Keratinocyte (primary cell): ENCODE measurements at regions not wholly inside any gene's neighbourhood (a gene's known extent, or its start where the extent isn't known, plus 50 kb on each side); places are given as distances from the start of the nearest gene placed in this dataset.

Experiments
- DNase-seq: peaks from one replicate; pipeline ENCODE4 v3.0.0-alpha.2; 2011; ENCODE audit warnings: low read depth, missing footprints, low spot score
- FAIRE-seq: peaks from 2 replicates; lab custom pipeline; 2011; peaks lifted over from hg19 to GRCh38; lab: Jason Lieb, UNC
- H2AFZ ChIP-seq: 2 replicates; pipeline ENCODE4 v1.6.0; 2012; ENCODE audit warnings: low read length, control low read depth, inconsistent platforms; ENCODE audit not compliant: control insufficient read depth
- H3K27ac ChIP-seq: 2 replicates; pipeline ENCODE4 v1.5.1; 2011; ENCODE audit warnings: low read length; ENCODE audit not compliant: control insufficient read depth, insufficient read depth
- H3K27me3 ChIP-seq: 3 replicates; pipeline ENCODE4 v1.6.0; 2011; ENCODE audit warnings: low read length; ENCODE audit not compliant: control insufficient read depth, insufficient read depth; ENCODE audit errors: extremely low read depth
- H3K36me3 ChIP-seq, 2 experiments: 2 replicates in 1 of 2; 3 replicates in 1 of 2; pipeline ENCODE4 v1.5.1; 2011; ENCODE audit warnings: low read length in 2 of 2, mild to moderate bottlenecking in 1 of 2; ENCODE audit not compliant: control insufficient read depth in 2 of 2, insufficient read depth in 2 of 2; ENCODE audit errors: extremely low read depth in 1 of 2
- H3K4me1 ChIP-seq: 3 replicates; pipeline ENCODE4 v1.5.1; 2011; ENCODE audit warnings: low read length; ENCODE audit not compliant: control insufficient read depth, insufficient read depth; ENCODE audit errors: extremely low read depth
- H3K4me2 ChIP-seq: 3 replicates; pipeline ENCODE4 v1.6.0; 2011; ENCODE audit warnings: low read depth, low read length; ENCODE audit not compliant: control insufficient read depth, insufficient read depth; ENCODE audit errors: extremely low read depth
- H3K4me3 ChIP-seq, 3 experiments: fragments of 200-600 bp in 1 of 3; sonication (generic) in 1 of 3; 2 replicates in 2 of 3; 3 replicates in 1 of 3; pipeline ENCODE4 v1.5.1; 2011 to 2016; ENCODE audit warnings: low read length in 3 of 3, mild to moderate bottlenecking in 3 of 3, control low read depth in 2 of 3, inconsistent platforms in 1 of 3, low read depth in 1 of 3, mixed read lengths in 1 of 3, mixed run types in 1 of 3, moderate library complexity in 1 of 3; ENCODE audit not compliant: control insufficient read depth in 2 of 3, insufficient read depth in 2 of 3; ENCODE audit errors: extremely low read depth in 1 of 3
- H3K79me2 ChIP-seq: 2 replicates; pipeline ENCODE4 v1.6.0; 2012; ENCODE audit warnings: low read length; ENCODE audit not compliant: control insufficient read depth, insufficient read depth
- H3K9ac ChIP-seq: 3 replicates; pipeline ENCODE4 v1.6.0; 2011; ENCODE audit warnings: low read length; ENCODE audit not compliant: control insufficient read depth, insufficient read depth; ENCODE audit errors: extremely low read depth
- H3K9me1 ChIP-seq: 3 replicates; pipeline ENCODE4 v1.6.0; 2011; ENCODE audit warnings: low read length; ENCODE audit not compliant: control insufficient read depth, insufficient read depth; ENCODE audit errors: extremely low read depth
- H3K9me3 ChIP-seq: 2 replicates; pipeline ENCODE4 v1.5.1; 2012; ENCODE audit warnings: low read depth, low read length; ENCODE audit not compliant: control insufficient read depth
- H4K20me1 ChIP-seq: 3 replicates; pipeline ENCODE4 v1.6.0; 2011; ENCODE audit warnings: low read length; ENCODE audit not compliant: control insufficient read depth, insufficient read depth; ENCODE audit errors: extremely low read depth
- CTCF ChIP-seq, 3 experiments: IDR thresholded peaks in 1 of 3; conservative IDR thresholded peaks in 1 of 3; optimal IDR thresholded peaks in 1 of 3; 2 replicates in 2 of 3; 3 replicates in 1 of 3; pipeline versions ENCODE3 to v1.5.1; 2011; ENCODE audit warnings: low read length in 3 of 3, mild to moderate bottlenecking in 3 of 3, moderate library complexity in 2 of 3, control low read depth in 1 of 3, inconsistent platforms in 1 of 3; ENCODE audit not compliant: insufficient read depth in 2 of 3; ENCODE audit errors: extremely low read depth in 1 of 3
- EZH2 ChIP-seq: IDR thresholded peaks from one replicate; pipeline ENCODE4 v1.6.1; 2012; ENCODE audit warnings: inconsistent platforms, mild to moderate bottlenecking, low read length, moderate library complexity
- dilution Hi-C: fragments of 300-500 bp; cut with MboI; formaldehyde crosslinking; loops from one replicate; pipeline ENCODE4 v1.7.0; 2020; ENCODE audit warnings: low sequenced_read_pairs; ENCODE audit not compliant: extremely low pct_ligation_motif_present

DNA sequence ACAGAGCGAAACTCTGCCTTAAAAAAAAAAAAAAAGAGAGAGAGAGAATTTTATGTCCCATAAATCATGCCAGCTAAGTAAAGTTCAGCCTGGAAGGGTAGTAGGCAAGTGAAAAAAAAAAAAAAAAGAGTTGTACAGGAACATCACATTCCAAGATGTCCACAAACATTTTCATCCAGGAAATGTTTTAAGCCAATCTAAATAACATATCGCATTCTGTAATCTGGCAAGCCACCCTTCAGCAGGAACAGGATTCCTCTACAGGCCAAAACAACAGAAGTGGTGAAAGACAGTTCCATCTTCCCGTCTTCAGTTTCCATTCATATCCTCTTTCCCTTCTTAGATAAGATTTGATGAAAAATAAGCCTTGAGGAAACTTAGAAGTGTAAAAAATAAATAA, 1108.1 kb upstream of the DDX18 start:
- no peak for TF ChIP-seq EZH2
- TF ChIP-seq CTCF (optimal IDR thresholded peaks at IDR 0.05 in 1 of 3, IDR thresholded peaks at IDR 0.05 in 1 of 3, conservative IDR thresholded peaks at IDR 0.05 in 1 of 3; ENCODE audit: extremely low read depth in 1 of 3, insufficient read depth in 2 of 3, low read length in 3 of 3): no peak
- dilution Hi-C loops: no loop called here
- Histone ChIP-seq H3K27ac (no peak overlapping the region), H3K4me2 (no peak overlapping the region), H4K20me1 (no peaks in the 10 kb centered on the region), H3K36me3 (no peaks in the 10 kb centered on the region), H3K9ac (no peak overlapping the region), H3K9me3 (no peaks in the 10 kb centered on the region), H3K27me3 (no peaks in the 10 kb centered on the region), H3K4me1 (no peaks in the 10 kb centered on the region), H3K4me3 (no peak overlapping the region), H2AFZ (no peak overlapping the region), H3K9me1 (no peaks in the 10 kb centered on the region), H3K79me2 (no peaks in the 10 kb centered on the region)
- DNase-seq (no peak), FAIRE-seq (no peak)

DNA sequence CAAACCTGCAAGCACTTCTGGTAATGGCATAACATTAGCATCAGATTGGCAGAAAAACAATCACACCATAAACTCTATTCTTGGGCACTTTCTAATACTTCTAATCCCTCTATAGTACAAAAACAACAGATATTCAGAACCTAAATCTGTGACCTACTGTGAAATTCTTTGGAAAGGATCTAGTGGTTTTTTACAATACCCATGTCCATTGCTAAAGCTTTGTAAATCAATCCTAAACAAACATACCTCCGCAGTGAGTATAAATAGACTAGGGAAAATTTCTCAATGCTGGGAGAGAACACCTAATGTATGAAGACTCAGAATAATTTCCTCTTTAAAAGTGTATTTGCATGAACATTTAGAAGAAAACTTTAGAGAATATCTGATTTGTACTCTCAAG, 1098.5 kb upstream of the DDX18 start:
- no peak for DNase-seq
- dilution Hi-C loops: no loop called here
- H3K9ac ChIP-seq: no peak overlapping the region

More for the DNA sequence above, 1098.5 kb upstream of the DDX18 start:
- H3K4me3 ChIP-seq: no peak overlapping the region
- no peaks in the 10 kb centered on the region for H3K9me1 ChIP-seq
- H3K79me2 ChIP-seq: no peaks in the 10 kb centered on the region
- no peaks in the 10 kb centered on the region for H3K4me1 ChIP-seq
- H3K27ac ChIP-seq: no peak overlapping the region
- no peak overlapping the region for H2AFZ ChIP-seq
- no peaks in the 10 kb centered on the region for H4K20me1 ChIP-seq
- TF ChIP-seq CTCF (optimal IDR thresholded peaks at IDR 0.05 in 1 of 3, IDR thresholded peaks at IDR 0.05 in 1 of 3, conservative IDR thresholded peaks at IDR 0.05 in 1 of 3; ENCODE audit: extremely low read depth in 1 of 3, insufficient read depth in 2 of 3, low read length in 3 of 3) (no peak), EZH2 (no peak)
- no peak overlapping the region for H3K4me2 ChIP-seq
- H3K27me3 ChIP-seq: no peaks in the 10 kb centered on the region
- no peaks in the 10 kb centered on the region for H3K36me3 ChIP-seq
- no peak for FAIRE-seq
- H3K9me3 ChIP-seq: peaks cover 2% of the 10 kb centered on the region
